GM23338 (cell line): ENCODE measurements at regions not wholly inside any gene's neighbourhood (a gene's known extent, or its start where the extent isn't known, plus 50 kb on each side); places are given as distances from the start of the nearest gene placed in this dataset.
"Not testable (repeated sequence)": the region's sequence is repeated elsewhere in the genome, so short reads cannot be mapped to it uniquely, and the experiment has no call there.

ENCODE experiments used
- ATAC-seq: fragments of 200-7000 bp; cut with Tn5 transposase; 3 replicates; pipeline ENCODE4 v1.9.1; 2020
- DNase-seq: peaks from one replicate; pipeline ENCODE4 v3.0.0-alpha.2; 2015; ENCODE audit warnings: low spot score
- H2AFZ ChIP-seq: fragments of 200-600 bp; sonication (generic); 2 replicates; pipeline ENCODE4 v1.8.0; 2016; ENCODE audit warnings: antibody characterized with exemption, mild to moderate bottlenecking, moderate library complexity
- H3F3A ChIP-seq: fragments of 200-600 bp; sonication (generic); replicated peaks from 2 replicates; pipeline ENCODE4 v1.8.0; 2017; ENCODE audit warnings: antibody characterized with exemption, mixed run types, low read depth
- H3K27ac ChIP-seq: fragments of 200-600 bp; sonication (generic); 2 replicates; pipeline ENCODE4 v1.6.1; 2016; ENCODE audit warnings: low read depth
- H3K27me3 ChIP-seq: fragments of 200-600 bp; sonication (generic); 2 replicates; pipeline ENCODE4 v1.8.0; 2016; ENCODE audit warnings: mild to moderate bottlenecking, mixed run types, moderate library complexity; ENCODE audit not compliant: insufficient read depth
- H3K36me3 ChIP-seq: fragments of 200-600 bp; sonication (generic); 2 replicates; pipeline ENCODE4 v1.8.0; 2016; ENCODE audit warnings: mild to moderate bottlenecking; ENCODE audit not compliant: insufficient read depth
- H3K4me1 ChIP-seq: fragments of 200-600 bp; sonication (generic); 2 replicates; pipeline ENCODE4 v1.8.0; 2016; ENCODE audit warnings: mild to moderate bottlenecking, moderate library complexity; ENCODE audit not compliant: insufficient read depth
- H3K4me2 ChIP-seq: fragments of 200-600 bp; sonication (generic); 2 replicates; pipeline ENCODE4 v1.7.1; 2017; ENCODE audit warnings: mixed run types
- H3K4me3 ChIP-seq: fragments of 200-600 bp; sonication (generic); 2 replicates; pipeline ENCODE4 v1.6.1; 2016; ENCODE audit warnings: mixed run types
- H3K79me2 ChIP-seq: fragments of 200-600 bp; sonication (generic); replicated peaks from 2 replicates; pipeline ENCODE4 v1.8.0; 2017; ENCODE audit warnings: mild to moderate bottlenecking; ENCODE audit not compliant: insufficient read depth
- H3K9me2 ChIP-seq: fragments of 200-600 bp; sonication (generic); 2 replicates; pipeline ENCODE4 v1.8.0; 2017; ENCODE audit not compliant: insufficient read depth
- H4K20me1 ChIP-seq: fragments of 200-600 bp; sonication (generic); replicated peaks from 2 replicates; pipeline ENCODE4 v1.8.0; 2017; ENCODE audit warnings: mild to moderate bottlenecking; ENCODE audit not compliant: insufficient read depth
- H3K27ac Mint-ChIP-seq: 2 replicates; pipeline ENCODE4 v1.8.0; 2020; ENCODE audit warnings: inconsistent platforms, mild to moderate bottlenecking, moderate library complexity, mixed read lengths
- H3K27me3 Mint-ChIP-seq: 3 replicates; pipeline ENCODE4 v1.8.0; 2022; ENCODE audit warnings: low read depth, mild to moderate bottlenecking, moderate library complexity, mixed read lengths, inconsistent platforms; ENCODE audit not compliant: insufficient read depth, poor library complexity
- H3K36me3 Mint-ChIP-seq: 3 replicates; pipeline ENCODE4 v1.8.0; 2021; ENCODE audit warnings: low read depth, mild to moderate bottlenecking, inconsistent platforms, moderate library complexity, mixed read lengths
- H3K4me1 Mint-ChIP-seq: 3 replicates; pipeline ENCODE4 v1.8.0; 2020; ENCODE audit warnings: mild to moderate bottlenecking, inconsistent platforms, mixed read lengths
- H3K4me3 Mint-ChIP-seq: 3 replicates; pipeline ENCODE4 v1.8.0; 2021; ENCODE audit warnings: moderate library complexity, mild to moderate bottlenecking, inconsistent platforms, mixed read lengths
- H3K9me3 Mint-ChIP-seq: 3 replicates; pipeline ENCODE4 v1.8.0; 2020; ENCODE audit warnings: moderate library complexity, mild to moderate bottlenecking, inconsistent platforms, mixed read lengths
- CTCF ChIP-seq, 2 experiments: fragments of 200-600 bp in 1 of 2; sonication (generic) in 1 of 2; conservative IDR thresholded peaks; 2 replicates each; pipeline versions ENCODE4 v1.5.1 to v1.6.1; 2016 to 2017; ENCODE audit warnings: antibody characterized with exemption in 2 of 2, low read depth in 2 of 2, mild to moderate bottlenecking in 2 of 2, moderate library complexity in 1 of 2
- EZH2phosphoT487 ChIP-seq: fragments of 200-600 bp; sonication (generic); IDR thresholded peaks from one replicate; pipeline ENCODE4 v1.8.1; 2018; ENCODE audit warnings: antibody characterized with exemption; ENCODE audit not compliant: unreplicated experiment
- JUNB ChIP-seq: IDR thresholded peaks from one replicate; pipeline ENCODE4 v1.6.1; 2016; ENCODE audit warnings: antibody characterized with exemption; ENCODE audit not compliant: unreplicated experiment
- NANOG ChIP-seq: IDR thresholded peaks from 2 replicates; pipeline ENCODE4 v1.6.1; 2016; ENCODE audit warnings: antibody characterized with exemption, borderline replicate concordance
- REST ChIP-seq: IDR thresholded peaks from one replicate; pipeline ENCODE4 v1.6.1; 2018; ENCODE audit warnings: antibody characterized with exemption; ENCODE audit not compliant: unreplicated experiment
- STAT1 ChIP-seq: IDR thresholded peaks from one replicate; pipeline ENCODE4 v1.6.1; 2016; ENCODE audit warnings: antibody characterized with exemption; ENCODE audit not compliant: unreplicated experiment
- ZNF114 ChIP-seq: fragments of 250-450 bp; sonication (Bioruptor Pico); IDR thresholded peaks from 2 replicates; pipeline ENCODE4 v1.5.0; 2020; ENCODE audit warnings: mild to moderate bottlenecking, moderate library complexity
- ZNF331 ChIP-seq: fragments of 250-450 bp; sonication (Bioruptor Pico); IDR thresholded peaks from 2 replicates; pipeline ENCODE4 v1.5.0; 2020; ENCODE audit warnings: low read depth, mild to moderate bottlenecking, moderate library complexity
- ZNF462 ChIP-seq: fragments of 250-450 bp; sonication (Bioruptor Pico); IDR thresholded peaks from 2 replicates; pipeline ENCODE4 v1.5.0; 2020; ENCODE audit warnings: mild to moderate bottlenecking, moderate library complexity

GRCh38 chr2:89834306-89834705, 1142.8 kb downstream of the RPIA start:
- Histone ChIP-seq H3K4me1 (no peaks in the 10 kb centered on the region), H3K4me2 (no peak overlapping the region), H2AFZ (no peak overlapping the region), H3K36me3 (peaks cover 39% of the 10 kb centered on the region), H3F3A (peaks cover 13% of the 10 kb centered on the region; the same call in 1 of the 2 replicates), H3K27me3 (no peaks in the 10 kb centered on the region), H4K20me1 (no peaks in the 10 kb centered on the region), H3K4me3 (peak overlapping the region; percentile 25; the same call in 1 of the 2 replicates), H3K79me2 (no peaks in the 10 kb centered on the region), H3K27ac (no peak overlapping the region), H3K9me2 (no peaks in the 10 kb centered on the region)
- no peak overlapping the region for H3K4me3 Mint-ChIP-seq
- H3K36me3 Mint-ChIP-seq: no peaks in the 10 kb centered on the region; the same call in 1 of the 3 replicates
- no peaks in the 10 kb centered on the region for H3K9me3 Mint-ChIP-seq
- no peaks in the 10 kb centered on the region for H3K4me1 Mint-ChIP-seq
- peaks cover 49% of the 10 kb centered on the region for H3K27me3 Mint-ChIP-seq
- no peak overlapping the region for H3K27ac Mint-ChIP-seq
- no peak for TF ChIP-seq JUNB
- TF ChIP-seq ZNF331: no peak
- no peak for TF ChIP-seq EZH2phosphoT487
- TF ChIP-seq NANOG: no peak
- TF ChIP-seq STAT1: no peak
- TF ChIP-seq CTCF (conservative IDR thresholded peaks at IDR 0.05; ENCODE audit: low read depth in 2 of 2): no peak
- no peak for TF ChIP-seq ZNF114
- TF ChIP-seq ZNF462 (CRISPR knock-in tag): no peak
- TF ChIP-seq REST: no peak
- no peak for ATAC-seq
- no peak for DNase-seq

- not testable (repeated sequence) for H3K4me1 ChIP-seq, H3K79me2 ChIP-seq, H3K27ac ChIP-seq, H3K27ac Mint-ChIP-seq, H2AFZ ChIP-seq, H4K20me1 ChIP-seq, H3K9me2 ChIP-seq, H3K4me1 Mint-ChIP-seq, H3K4me2 ChIP-seq, H3K4me3 Mint-ChIP-seq, H3K36me3 Mint-ChIP-seq, H3K27me3 ChIP-seq, H3K9me3 Mint-ChIP-seq
- Histone ChIP-seq H3F3A (peaks cover 12% of the 10 kb centered on the region; the same call in 1 of the 2 replicates), H3K4me3 (peak overlapping the region; percentile 25; the same call in 1 of the 2 replicates), H3K36me3 (peaks cover 47% of the 10 kb centered on the region)
- peaks cover 51% of the 10 kb centered on the region for H3K27me3 Mint-ChIP-seq
- peak; percentile 41; the same call in 2 of the 3 replicates for ATAC-seq
- DNase-seq: peak; percentile 44
Measured at GRCh38 chr2:89836326-89836725, 1144.9 kb downstream of the RPIA start.
